ENCODE measurements at regions not wholly inside any gene's neighbourhood (a gene's known extent, or its start where the extent isn't known, plus 50 kb on each side); places are given as distances from the start of the nearest gene placed in this dataset.

GRCh38 chr15:91699741-91700140 lies 153.8 kb upstream of the SLCO3A1 start:
- no peak for DNase-seq (ENCODE audit: low read depth)
- no peak for TF ChIP-seq CTCF (IDR thresholded peaks at IDR 0.05; ENCODE audit: low read length, missing control alignments)
- no peak overlapping the region for H3K4me3 ChIP-seq (replicated peaks; ENCODE audit: low read depth, low read length)

DNA sequence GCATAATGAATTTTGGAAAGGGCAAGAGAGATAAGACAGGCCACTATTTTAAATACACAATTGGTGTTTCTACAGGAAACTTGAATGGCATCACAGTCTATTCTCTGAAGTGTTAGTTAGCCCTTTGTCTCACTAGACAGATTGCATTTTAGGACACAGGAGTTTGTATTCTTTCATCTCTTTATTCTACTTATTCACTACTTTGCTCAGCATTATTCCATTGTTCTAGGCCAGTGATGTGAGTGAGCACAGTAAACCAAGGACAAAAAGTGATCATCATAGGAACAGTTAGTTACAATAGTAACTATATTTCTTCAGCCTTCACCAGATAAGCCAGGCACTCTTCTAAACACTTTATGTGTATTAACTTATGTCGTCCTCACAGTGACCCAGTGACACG lies 150.2 kb upstream of the SLCO3A1 start:
- no peak for TF ChIP-seq CTCF (IDR thresholded peaks at IDR 0.05; ENCODE audit: low read length, missing control alignments)
- no peak overlapping the region for H3K4me3 ChIP-seq (replicated peaks; ENCODE audit: low read depth, low read length)

DNA sequence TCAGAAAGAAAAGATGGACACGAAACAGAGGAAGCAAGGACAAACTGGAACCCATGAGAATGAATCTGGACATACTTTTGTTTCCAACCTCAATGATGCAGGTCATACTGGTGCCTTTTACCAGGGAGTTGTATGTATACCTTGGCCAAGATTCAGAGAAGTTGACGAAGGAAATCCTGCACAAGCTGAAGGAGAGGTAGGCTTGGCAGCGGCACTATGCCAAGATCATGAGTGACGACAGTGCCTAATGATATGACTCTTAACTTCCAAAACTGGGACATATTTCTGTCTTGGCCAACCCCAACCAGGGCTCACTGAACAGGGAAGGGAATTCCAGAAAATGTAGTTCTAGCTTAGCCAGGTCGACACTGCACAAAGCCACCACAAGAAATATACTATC lies 149.2 kb upstream of the SLCO3A1 start:
- H3K4me3 ChIP-seq (replicated peaks; ENCODE audit: low read depth, low read length), result no peak overlapping the region
- no peak for TF ChIP-seq CTCF (IDR thresholded peaks at IDR 0.05; ENCODE audit: low read length, missing control alignments)
- no peak for DNase-seq (ENCODE audit: low read depth)

More for the DNA sequence above, 150.2 kb upstream of the SLCO3A1 start:
- DNase-seq (ENCODE audit: low read depth), result no peak

DNA sequence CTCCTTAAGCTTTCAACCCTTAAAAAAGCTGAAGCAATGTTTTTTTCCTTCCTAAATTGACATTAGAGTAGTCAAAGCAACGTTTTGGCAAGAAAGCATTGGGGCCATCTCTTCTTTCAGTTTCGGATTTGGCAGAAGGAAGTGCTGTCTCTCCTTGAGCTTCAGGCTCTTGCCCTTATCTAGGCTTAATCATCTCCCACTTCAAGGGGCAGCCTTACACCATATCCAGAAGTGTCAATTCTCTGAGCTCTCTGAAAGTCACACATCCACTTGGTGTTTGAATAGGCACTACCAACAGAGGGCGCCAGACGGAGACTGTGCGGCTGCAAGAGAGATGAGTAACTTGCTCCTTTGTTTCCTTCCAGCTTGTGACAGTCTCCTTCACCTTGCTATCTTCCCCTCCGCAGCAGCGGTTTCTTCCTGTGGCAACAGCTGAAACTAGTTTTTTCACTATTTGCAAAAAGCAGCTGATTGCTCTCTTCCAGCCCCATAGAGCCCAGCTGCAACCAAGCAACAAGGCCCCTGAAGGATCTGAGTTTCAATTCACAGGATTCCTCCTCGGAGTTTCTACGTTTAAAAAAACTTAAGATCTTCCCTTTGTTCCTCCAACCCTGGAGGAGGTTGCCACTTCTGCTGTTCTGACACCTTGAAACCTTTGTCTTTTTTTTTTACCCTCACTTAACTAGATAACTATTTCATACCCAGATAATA lies 147.0 kb upstream of the SLCO3A1 start:
- no peak overlapping the region for H3K4me3 ChIP-seq (replicated peaks; ENCODE audit: low read depth, low read length)
- DNase-seq (ENCODE audit: low read depth), result peak; percentile 74
- peak; percentile 92 for TF ChIP-seq CTCF (IDR thresholded peaks at IDR 0.05; ENCODE audit: low read length, missing control alignments)

GRCh38 chr15:91710080-91710698 lies 143.3 kb upstream of the SLCO3A1 start:
- no peak for TF ChIP-seq CTCF (IDR thresholded peaks at IDR 0.05; ENCODE audit: low read length, missing control alignments)
- DNase-seq (ENCODE audit: low read depth), result no peak
- no peak overlapping the region for H3K4me3 ChIP-seq (replicated peaks; ENCODE audit: low read depth, low read length)

- H3K4me3 ChIP-seq (replicated peaks; ENCODE audit: low read depth, low read length), result no peak overlapping the region
- DNase-seq (ENCODE audit: low read depth), result no peak
- TF ChIP-seq CTCF (IDR thresholded peaks at IDR 0.05; ENCODE audit: low read length, missing control alignments), result no peak
Observed at GRCh38 chr15:91711384-91712033, 142.0 kb upstream of the SLCO3A1 start.

Data from fibroblast of pulmonary artery (primary cell).